B cell (primary cell): ENCODE measurements at regions not wholly inside any gene's neighbourhood (a gene's known extent, or its start where the extent isn't known, plus 50 kb on each side); places are given as distances from the start of the nearest gene placed in this dataset.

Source experiments
- ATAC-seq: fragments of 200-7000 bp; cut with Tn5 transposase; one replicate; pipeline ENCODE4 v1.10.0; 2021; ENCODE audit warnings: low read depth, mild to moderate bottlenecking, moderate number of reproducible peaks, moderate library complexity
- CTCF ChIA-PET: fragments of 350-600 bp; sonication (Branson Sonifier 250); formaldehyde crosslinking; loops from one replicate; lab custom pipeline; 2021; ENCODE audit warnings: antibody characterized with exemption, inconsistent platforms; lab: Charles Lee
- POLR2A ChIA-PET: fragments of 350-600 bp; sonication (Branson Sonifier 250); formaldehyde crosslinking; loops from one replicate; lab custom pipeline; 2021; ENCODE audit warnings: antibody characterized with exemption; lab: Charles Lee
- DNase-seq: peaks from one replicate; pipeline ENCODE4 v3.0.0; 2013
- H2AFZ ChIP-seq: 2 replicates; pipeline ENCODE4 v1.6.1; 2012; ENCODE audit warnings: mild to moderate bottlenecking, low read depth, low read length; ENCODE audit not compliant: insufficient read depth, poor library complexity, severe bottlenecking
- H3K27ac ChIP-seq, 2 donors: 1 replicate in 1 of 2; 2 replicates in 1 of 2; pipeline ENCODE4 v1.5.1; 2012 to 2013; ENCODE audit warnings: low read length in 2 of 2, mild to moderate bottlenecking in 2 of 2, moderate library complexity in 1 of 2
- H3K27me3 ChIP-seq, 4 experiments: fragments of 200-600 bp in 1 of 4; sonication (generic) in 1 of 4; replicated peaks in 1 of 4; 1 replicate in 2 of 4; 2 replicates in 2 of 4; pipeline versions ENCODE4 v1.6.1 to v1.7.0; 2013 to 2016; ENCODE audit warnings: low read length in 3 of 4, mild to moderate bottlenecking in 2 of 4, mixed read lengths in 1 of 4, moderate library complexity in 1 of 4; ENCODE audit not compliant: insufficient read depth in 4 of 4, control insufficient read depth in 3 of 4; ENCODE audit errors: control extremely low read depth in 1 of 4
- H3K36me3 ChIP-seq, 2 experiments: replicated peaks in 1 of 2; 1 replicate in 1 of 2; 2 replicates in 1 of 2; pipeline versions ENCODE4 v1.6.1 to v1.7.1; 2013; ENCODE audit warnings: low read length in 1 of 2; ENCODE audit not compliant: insufficient read depth in 2 of 2, control insufficient read depth in 1 of 2; ENCODE audit errors: control extremely low read depth in 1 of 2, extremely low read depth in 1 of 2
- H3K4me1 ChIP-seq, 2 donors: fragments of 200-600 bp in 1 of 2; sonication (generic) in 1 of 2; 1 replicate in 1 of 2; 2 replicates in 1 of 2; pipeline versions ENCODE4 v1.5.1 to v1.6.1; 2013 to 2017; ENCODE audit warnings: low read length in 2 of 2; ENCODE audit not compliant: control insufficient read depth in 2 of 2, insufficient read depth in 2 of 2
- H3K4me2 ChIP-seq: replicated peaks from 2 replicates; pipeline ENCODE3; 2012; ENCODE audit warnings: mild to moderate bottlenecking, low read depth, low read length; ENCODE audit not compliant: poor library complexity, severe bottlenecking
- H3K4me3 ChIP-seq, 5 experiments: fragments of 200-600 bp in 1 of 5; sonication (generic) in 1 of 5; 1 replicate in 3 of 5; 2 replicates in 2 of 5; pipeline versions ENCODE4 v1.5.1 to v1.7.0; 2011 to 2016; ENCODE audit warnings: low read length in 4 of 5, mild to moderate bottlenecking in 4 of 5, low read depth in 2 of 5, control low read depth in 1 of 5, moderate library complexity in 1 of 5; ENCODE audit not compliant: insufficient read depth in 1 of 5; ENCODE audit errors: control extremely low read depth in 1 of 5, extremely low read depth in 1 of 5
- H3K79me2 ChIP-seq: fragments of 200-600 bp; sonication (generic); one replicate; pipeline ENCODE4 v1.6.0; 2016; ENCODE audit warnings: low read length; ENCODE audit not compliant: control insufficient read depth, insufficient read depth
- H3K9ac ChIP-seq: fragments of 200-600 bp; sonication (generic); 2 replicates; pipeline ENCODE4 v1.6.1; 2017; ENCODE audit warnings: mild to moderate bottlenecking, low read length, moderate library complexity
- H3K9me3 ChIP-seq, 3 donors: one replicate each; pipeline versions ENCODE4 v1.6.1 to v1.7.1; 2013; ENCODE audit warnings: low read length in 2 of 3; ENCODE audit not compliant: control insufficient read depth in 2 of 3, insufficient read depth in 1 of 3; ENCODE audit errors: control extremely low read depth in 1 of 3
- H4K20me1 ChIP-seq: 2 replicates; pipeline ENCODE4 v1.6.0; 2012; ENCODE audit warnings: mild to moderate bottlenecking, low read length; ENCODE audit not compliant: insufficient read depth, control insufficient read depth, poor library complexity, severe bottlenecking
- H3K27ac Mint-ChIP-seq: one replicate; pipeline ENCODE4 v1.8.0; 2021; ENCODE audit warnings: mixed read lengths
- H3K27me3 Mint-ChIP-seq: one replicate; pipeline ENCODE4 v1.8.0; 2021; ENCODE audit warnings: mixed read lengths
- H3K4me1 Mint-ChIP-seq: one replicate; pipeline ENCODE4 v1.8.0; 2021; ENCODE audit warnings: mixed read lengths
- H3K4me3 Mint-ChIP-seq: one replicate; pipeline ENCODE4 v1.8.0; 2021; ENCODE audit warnings: mixed read lengths
- H3K9me3 Mint-ChIP-seq: one replicate; pipeline ENCODE4 v1.8.0; 2022; ENCODE audit warnings: mixed read lengths; ENCODE audit not compliant: insufficient read depth
- CTCF ChIP-seq: fragments of 200-600 bp; IDR thresholded peaks from one replicate; pipeline ENCODE4 v1.8.0; 2022; ENCODE audit warnings: antibody characterized with exemption, mild to moderate bottlenecking
- EZH2 ChIP-seq: IDR thresholded peaks from 2 replicates; pipeline ENCODE4 v1.6.1; 2012; ENCODE audit warnings: borderline replicate concordance, low read depth, mild to moderate bottlenecking, moderate library complexity, low read length; ENCODE audit not compliant: insufficient read depth, poor library complexity, severe bottlenecking
- WGBS: methylation state at CpG from one replicate; pipeline ENCODE4 v1.1.5; 2013; ENCODE audit warnings: missing lambda C conversion rate; ENCODE audit not compliant: insufficient coverage; 5-methylcytosine and 5-hydroxymethylcytosine counted together
- intact Hi-C: fragments of 100-400 bp; cut with micrococcal nuclease; formaldehyde crosslinking; loops from one replicate; pipeline ENCODE4 v1.10.0; 2022

GRCh38 chr20:22384978-22385377, 199.4 kb downstream of the FOXA2 start:
- ChIA-PET POLR2A (no interaction called here), CTCF (no interaction called here)
- DNase-seq (no peak), ATAC-seq (no peak)
- Histone ChIP-seq H3K79me2 (no peaks in the 10 kb centered on the region), H3K36me3 (no peaks in the 10 kb centered on the region), H4K20me1 (no peaks in the 10 kb centered on the region), H3K4me1 (peaks cover 10 to 15% of the 10 kb centered on the region in 2 donors), H3K9me3 (peaks cover 0 to 3% (median 0%) of the 10 kb centered on the region in 3 donors), H3K4me3 (no peak overlapping the region), H2AFZ (no peak overlapping the region), H3K4me2 (no peak overlapping the region), H3K27me3 (no peaks in the 10 kb centered on the region), H3K27ac (no peak overlapping the region), H3K9ac (no peak overlapping the region)
- WGBS, result 95% methylated on average over 3 of the region's 3 CpGs
- intact Hi-C loops, result no loop called here
- Mint-ChIP-seq H3K27ac (no peak overlapping the region), H3K4me1 (peaks cover 6% of the 10 kb centered on the region), H3K27me3 (no peaks in the 10 kb centered on the region), H3K4me3 (no peak overlapping the region), H3K9me3 (no peaks in the 10 kb centered on the region)
- no peak for TF ChIP-seq EZH2
- no peak for TF ChIP-seq CTCF

DNA sequence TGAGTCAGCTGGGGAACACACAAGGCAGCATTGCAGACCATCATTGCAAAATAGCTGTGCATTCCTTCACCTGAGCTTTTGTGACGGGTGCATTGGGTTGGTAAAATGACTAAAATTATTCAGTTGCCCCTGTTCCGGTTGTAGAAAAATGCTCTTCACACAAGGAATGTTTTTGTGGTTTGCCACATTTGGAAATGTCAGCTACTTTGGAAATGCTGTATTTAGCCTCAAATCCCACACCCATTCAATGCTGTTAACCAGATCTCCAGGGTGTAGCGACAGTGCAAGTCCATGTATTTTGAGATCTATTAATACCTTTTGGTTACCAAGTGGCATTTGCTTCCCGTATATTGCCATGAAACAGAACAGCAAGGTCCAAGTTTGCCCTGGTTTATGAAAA, 201.2 kb downstream of the FOXA2 start:
- Histone ChIP-seq H2AFZ (no peak overlapping the region), H3K4me1 (peaks cover 10 to 15% of the 10 kb centered on the region in 2 donors)
- WGBS, result 85% methylated on average over 3 of the region's 4 CpGs

More for the DNA sequence above, 201.2 kb downstream of the FOXA2 start:
- Histone ChIP-seq H3K36me3 (no peaks in the 10 kb centered on the region), H3K4me2 (peak overlapping the region; percentile 26), H3K27ac (no peak overlapping the region), H3K9ac (no peak overlapping the region), H3K27me3 (no peaks in the 10 kb centered on the region), H3K9me3 (no peaks in the 10 kb centered on the region), H3K4me3 (no peak overlapping the region), H4K20me1 (no peaks in the 10 kb centered on the region), H3K79me2 (no peaks in the 10 kb centered on the region)
- H3K4me1 Mint-ChIP-seq, result peaks cover 6% of the 10 kb centered on the region
- ChIA-PET CTCF (no interaction called here), POLR2A (no interaction called here)
- intact Hi-C loops, result no loop called here
- no peak for DNase-seq
- no peak overlapping the region for H3K4me3 Mint-ChIP-seq
- TF ChIP-seq EZH2 (no peak), CTCF (no peak)
- H3K27ac Mint-ChIP-seq, result no peak overlapping the region
- H3K27me3 Mint-ChIP-seq, result no peaks in the 10 kb centered on the region
- no peaks in the 10 kb centered on the region for H3K9me3 Mint-ChIP-seq
- ATAC-seq, result no peak
